ENCODE measurements at regions not wholly inside any gene's neighbourhood (a gene's known extent, or its start where the extent isn't known, plus 50 kb on each side); places are given as distances from the start of the nearest gene placed in this dataset.

DNA sequence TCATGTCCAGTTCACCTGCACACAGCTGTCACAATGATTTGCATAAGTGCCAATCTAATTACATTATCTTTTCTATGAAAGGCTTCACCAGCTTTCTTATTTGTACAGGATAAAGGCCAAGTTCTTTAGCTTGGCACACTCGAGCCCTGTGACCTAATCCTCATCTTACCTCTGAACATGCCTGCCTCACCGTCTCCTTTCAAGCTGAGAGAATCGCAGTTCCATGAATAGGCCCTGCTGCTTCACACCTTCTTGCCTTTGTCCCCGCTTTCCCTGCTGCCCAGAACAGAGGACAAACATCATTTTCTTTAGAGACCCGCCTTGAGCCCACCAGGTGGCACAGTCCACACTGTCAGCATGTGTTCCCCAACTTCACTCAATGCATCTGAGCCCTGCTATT, 1094.7 kb downstream of the BCL11A start:
- TF ChIP-seq, protein P1, sequence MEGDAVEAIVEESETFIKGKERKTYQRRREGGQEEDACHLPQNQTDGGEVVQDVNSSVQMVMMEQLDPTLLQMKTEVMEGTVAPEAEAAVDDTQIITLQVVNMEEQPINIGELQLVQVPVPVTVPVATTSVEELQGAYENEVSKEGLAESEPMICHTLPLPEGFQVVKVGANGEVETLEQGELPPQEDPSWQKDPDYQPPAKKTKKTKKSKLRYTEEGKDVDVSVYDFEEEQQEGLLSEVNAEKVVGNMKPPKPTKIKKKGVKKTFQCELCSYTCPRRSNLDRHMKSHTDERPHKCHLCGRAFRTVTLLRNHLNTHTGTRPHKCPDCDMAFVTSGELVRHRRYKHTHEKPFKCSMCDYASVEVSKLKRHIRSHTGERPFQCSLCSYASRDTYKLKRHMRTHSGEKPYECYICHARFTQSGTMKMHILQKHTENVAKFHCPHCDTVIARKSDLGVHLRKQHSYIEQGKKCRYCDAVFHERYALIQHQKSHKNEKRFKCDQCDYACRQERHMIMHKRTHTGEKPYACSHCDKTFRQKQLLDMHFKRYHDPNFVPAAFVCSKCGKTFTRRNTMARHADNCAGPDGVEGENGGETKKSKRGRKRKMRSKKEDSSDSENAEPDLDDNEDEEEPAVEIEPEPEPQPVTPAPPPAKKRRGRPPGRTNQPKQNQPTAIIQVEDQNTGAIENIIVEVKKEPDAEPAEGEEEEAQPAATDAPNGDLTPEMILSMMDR (IDR thresholded peaks at IDR 0.05; ENCODE audit: insufficient read depth, low read length, poor library complexity, severe bottlenecking), result no peak
- TF ChIP-seq EZH2phosphoT487 (conservative IDR thresholded peaks at IDR 0.05; ENCODE audit: low read length), result no peak
